Activated naive CD8-positive, alpha-beta T cell treated with anti-CD3 and anti-CD28 coated beads, Interleukin-2, amount 50 U/mL, for 16 hours (primary cell): ENCODE measurements at regions not wholly inside any gene's neighbourhood (a gene's known extent, or its start where the extent isn't known, plus 50 kb on each side); places are given as distances from the start of the nearest gene placed in this dataset.
"Not testable (repeated sequence)": the region's sequence is repeated elsewhere in the genome, so short reads cannot be mapped to it uniquely, and the experiment has no call there.

ENCODE experiments used
- DNase-seq: peaks from one replicate; pipeline ENCODE4 v3.0.0-alpha.2; 2020; ENCODE audit warnings: low read depth, low spot score

GRCh38 chr12:46519407-46519806 is 146.8 kb upstream of the SLC38A2 start:
- DNase-seq = no peak

GRCh38 chr12:46518729-46519128 is 146.2 kb upstream of the SLC38A2 start:
- DNase-seq = no peak

- DNase-seq = no peak
These were observed 145.6 kb upstream of the SLC38A2 start for GRCh38 chr12:46518169-46518568.

GRCh38 chr12:46517579-46517962 is 145.0 kb upstream of the SLC38A2 start:
- no peak for DNase-seq

GRCh38 chr12:46516933-46517578 is 144.5 kb upstream of the SLC38A2 start:
- no peak for DNase-seq

GRCh38 chr12:46516238-46516932 is 143.8 kb upstream of the SLC38A2 start:
- no peak for DNase-seq

- no peak for DNase-seq
These were observed 143.3 kb upstream of the SLC38A2 start for GRCh38 chr12:46515829-46516228.

GRCh38 chr12:46514886-46515285 is 142.3 kb upstream of the SLC38A2 start:
- no peak for DNase-seq

- not testable (repeated sequence) for DNase-seq
These were observed 137.7 kb upstream of the SLC38A2 start for GRCh38 chr12:46510257-46510656.

GRCh38 chr12:46509135-46509534 is 136.6 kb upstream of the SLC38A2 start:
- DNase-seq = no peak

- DNase-seq = no peak
These were observed 136.1 kb upstream of the SLC38A2 start for GRCh38 chr12:46508651-46509050.

GRCh38 chr12:46507766-46508165 is 135.2 kb upstream of the SLC38A2 start:
- DNase-seq = no peak

GRCh38 chr12:46506961-46507360 is 134.4 kb upstream of the SLC38A2 start:
- DNase-seq = no peak

GRCh38 chr12:46506198-46506597 is 133.6 kb upstream of the SLC38A2 start:
- DNase-seq = no peak

GRCh38 chr12:46504494-46504893 is 131.9 kb upstream of the SLC38A2 start:
- DNase-seq = no peak

- no peak for DNase-seq
These were observed 131.1 kb upstream of the SLC38A2 start for GRCh38 chr12:46503637-46504175.

- DNase-seq = no peak
These were observed 128.1 kb upstream of the SLC38A2 start for GRCh38 chr12:46500673-46501072.

- DNase-seq = no peak
These were observed 127.3 kb upstream of the SLC38A2 start for GRCh38 chr12:46499901-46500300.

GRCh38 chr12:46499226-46499625 is 126.7 kb upstream of the SLC38A2 start:
- DNase-seq = no peak

GRCh38 chr12:46497739-46498138 is 125.2 kb upstream of the SLC38A2 start:
- no peak for DNase-seq

GRCh38 chr12:46494424-46494823 is 121.9 kb upstream of the SLC38A2 start:
- no peak for DNase-seq

- no peak for DNase-seq
These were observed 121.2 kb upstream of the SLC38A2 start for GRCh38 chr12:46493834-46494181.

GRCh38 chr12:46493150-46493833 is 120.7 kb upstream of the SLC38A2 start:
- DNase-seq = no peak
